Astrocyte (in vitro differentiated cells and primary cell): ENCODE measurements at regions not wholly inside any gene's neighbourhood (a gene's known extent, or its start where the extent isn't known, plus 50 kb on each side); places are given as distances from the start of the nearest gene placed in this dataset.

Experiments used
- DNase-seq: peaks from one replicate; pipeline ENCODE4 v3.0.0-alpha.2; 2010; ENCODE audit warnings: low read depth
- FAIRE-seq: peaks from 2 replicates; lab custom pipeline; 2011; peaks lifted over from hg19 to GRCh38; lab: Jason Lieb, UNC
- H2AFZ ChIP-seq: 2 replicates; pipeline ENCODE4 v1.6.0; 2012; ENCODE audit warnings: low read depth, low read length, inconsistent platforms
- H3K27ac ChIP-seq: 2 replicates; pipeline ENCODE4 v1.5.1; 2011; ENCODE audit warnings: low read depth, low read length, inconsistent platforms
- H3K27me3 ChIP-seq: 2 replicates; pipeline ENCODE4 v1.6.0; 2011; ENCODE audit warnings: low read length, inconsistent platforms; ENCODE audit not compliant: insufficient read depth
- H3K36me3 ChIP-seq: 2 replicates; pipeline ENCODE4 v1.5.1; 2011; ENCODE audit warnings: low read length, inconsistent platforms; ENCODE audit not compliant: insufficient read depth
- H3K4me1 ChIP-seq: 2 replicates; pipeline ENCODE4 v1.5.1; 2011; ENCODE audit warnings: low read length, inconsistent platforms; ENCODE audit not compliant: insufficient read depth
- H3K4me2 ChIP-seq: 2 replicates; pipeline ENCODE4 v1.6.0; 2012; ENCODE audit warnings: low read length, inconsistent platforms
- H3K4me3 ChIP-seq: 2 replicates; pipeline ENCODE4 v1.5.1; 2011; ENCODE audit warnings: low read depth, mild to moderate bottlenecking, low read length, inconsistent platforms; ENCODE audit not compliant: insufficient read depth
- H3K79me2 ChIP-seq: 2 replicates; pipeline ENCODE4 v1.6.0; 2012; ENCODE audit warnings: mild to moderate bottlenecking, low read length, inconsistent platforms; ENCODE audit not compliant: insufficient read depth
- H3K9ac ChIP-seq: 2 replicates; pipeline ENCODE4 v1.6.0; 2012; ENCODE audit warnings: mild to moderate bottlenecking, low read length, inconsistent platforms
- H3K9me3 ChIP-seq: 2 replicates; pipeline ENCODE4 v1.5.1; 2012; ENCODE audit warnings: low read depth, mild to moderate bottlenecking, low read length, inconsistent platforms; ENCODE audit not compliant: insufficient read depth
- H4K20me1 ChIP-seq: 2 replicates; pipeline ENCODE4 v1.6.0; 2012; ENCODE audit warnings: low read length, inconsistent platforms; ENCODE audit not compliant: insufficient read depth
- H3K27ac Mint-ChIP-seq: one replicate; pipeline ENCODE4 v1.8.0; 2021; ENCODE audit warnings: mild to moderate bottlenecking, mixed read lengths; ENCODE audit not compliant: unreplicated experiment
- H3K27me3 Mint-ChIP-seq: one replicate; pipeline ENCODE4 v1.8.0; 2021; ENCODE audit warnings: low read depth, mixed read lengths; ENCODE audit not compliant: unreplicated experiment
- H3K36me3 Mint-ChIP-seq: one replicate; pipeline ENCODE4 v1.8.0; 2021; ENCODE audit warnings: low read depth, mixed read lengths; ENCODE audit not compliant: unreplicated experiment
- H3K4me1 Mint-ChIP-seq: one replicate; pipeline ENCODE4 v1.8.0; 2021; ENCODE audit warnings: low read depth, mixed read lengths; ENCODE audit not compliant: unreplicated experiment
- H3K4me3 Mint-ChIP-seq: one replicate; pipeline ENCODE4 v1.8.0; 2021; ENCODE audit warnings: mild to moderate bottlenecking, moderate library complexity, mixed read lengths; ENCODE audit not compliant: unreplicated experiment
- H3K9me3 Mint-ChIP-seq: one replicate; pipeline ENCODE4 v1.8.0; 2021; ENCODE audit warnings: mild to moderate bottlenecking, mixed read lengths; ENCODE audit not compliant: unreplicated experiment
- EZH2 ChIP-seq: IDR thresholded peaks from 2 replicates; pipeline ENCODE4 v1.6.1; 2012; ENCODE audit warnings: mild to moderate bottlenecking, low read length, inconsistent platforms; ENCODE audit not compliant: insufficient read depth
- TF ChIP-seq, protein P1 (sequence below): IDR thresholded peaks from 2 replicates; pipeline ENCODE4 v1.5.1; 2011; ENCODE audit warnings: low read depth, mild to moderate bottlenecking, inconsistent platforms, low read length, moderate library complexity; ENCODE audit not compliant: insufficient read depth

- H3K4me1 Mint-ChIP-seq, result peaks cover 4% of the 10 kb centered on the region
- peaks cover 20% of the 10 kb centered on the region for H3K9me3 ChIP-seq
- no peaks in the 10 kb centered on the region for H3K36me3 Mint-ChIP-seq
- DNase-seq (no peak), FAIRE-seq (no peak)
- H2AFZ ChIP-seq, result no peak overlapping the region
- H3K9ac ChIP-seq, result no peak overlapping the region
- peaks cover 5% of the 10 kb centered on the region for H3K27me3 Mint-ChIP-seq
- H3K79me2 ChIP-seq, result no peaks in the 10 kb centered on the region
- no peaks in the 10 kb centered on the region for H4K20me1 ChIP-seq
- no peak overlapping the region for H3K4me3 Mint-ChIP-seq
- TF ChIP-seq, protein P1, sequence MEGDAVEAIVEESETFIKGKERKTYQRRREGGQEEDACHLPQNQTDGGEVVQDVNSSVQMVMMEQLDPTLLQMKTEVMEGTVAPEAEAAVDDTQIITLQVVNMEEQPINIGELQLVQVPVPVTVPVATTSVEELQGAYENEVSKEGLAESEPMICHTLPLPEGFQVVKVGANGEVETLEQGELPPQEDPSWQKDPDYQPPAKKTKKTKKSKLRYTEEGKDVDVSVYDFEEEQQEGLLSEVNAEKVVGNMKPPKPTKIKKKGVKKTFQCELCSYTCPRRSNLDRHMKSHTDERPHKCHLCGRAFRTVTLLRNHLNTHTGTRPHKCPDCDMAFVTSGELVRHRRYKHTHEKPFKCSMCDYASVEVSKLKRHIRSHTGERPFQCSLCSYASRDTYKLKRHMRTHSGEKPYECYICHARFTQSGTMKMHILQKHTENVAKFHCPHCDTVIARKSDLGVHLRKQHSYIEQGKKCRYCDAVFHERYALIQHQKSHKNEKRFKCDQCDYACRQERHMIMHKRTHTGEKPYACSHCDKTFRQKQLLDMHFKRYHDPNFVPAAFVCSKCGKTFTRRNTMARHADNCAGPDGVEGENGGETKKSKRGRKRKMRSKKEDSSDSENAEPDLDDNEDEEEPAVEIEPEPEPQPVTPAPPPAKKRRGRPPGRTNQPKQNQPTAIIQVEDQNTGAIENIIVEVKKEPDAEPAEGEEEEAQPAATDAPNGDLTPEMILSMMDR, result no peak
- no peak for TF ChIP-seq EZH2
- no peaks in the 10 kb centered on the region for H3K36me3 ChIP-seq
- H3K4me1 ChIP-seq, result no peaks in the 10 kb centered on the region
- no peak overlapping the region for H3K27ac ChIP-seq
- no peak overlapping the region for H3K27ac Mint-ChIP-seq
- no peak overlapping the region for H3K4me2 ChIP-seq
- peaks cover 8% of the 10 kb centered on the region for H3K9me3 Mint-ChIP-seq
- no peak overlapping the region for H3K4me3 ChIP-seq
- H3K27me3 ChIP-seq, result no peaks in the 10 kb centered on the region
Measured at GRCh38 chr2:238517209-238517608, 90.5 kb downstream of the ASB1 start.

- H3K27ac Mint-ChIP-seq, result no peak overlapping the region
- no peak overlapping the region for H3K4me3 Mint-ChIP-seq
- Histone ChIP-seq H3K27ac (no peak overlapping the region), H3K9me3 (peaks cover 20% of the 10 kb centered on the region), H3K4me3 (no peak overlapping the region), H4K20me1 (no peaks in the 10 kb centered on the region), H3K79me2 (no peaks in the 10 kb centered on the region), H3K36me3 (no peaks in the 10 kb centered on the region), H3K4me1 (no peaks in the 10 kb centered on the region), H3K9ac (no peak overlapping the region), H2AFZ (no peak overlapping the region), H3K4me2 (peak overlapping the region; percentile 28), H3K27me3 (no peaks in the 10 kb centered on the region)
- peaks cover 8% of the 10 kb centered on the region for H3K9me3 Mint-ChIP-seq
- TF ChIP-seq, protein P1, result no peak
- TF ChIP-seq EZH2, result no peak
- peak; percentile 55 for DNase-seq
- no peaks in the 10 kb centered on the region for H3K36me3 Mint-ChIP-seq
- peak; percentile 9 for FAIRE-seq
- H3K4me1 Mint-ChIP-seq, result peaks cover 4% of the 10 kb centered on the region
- peaks cover 10% of the 10 kb centered on the region for H3K27me3 Mint-ChIP-seq
Measured at GRCh38 chr2:238518172-238518820, 91.6 kb downstream of the ASB1 start.

DNA sequence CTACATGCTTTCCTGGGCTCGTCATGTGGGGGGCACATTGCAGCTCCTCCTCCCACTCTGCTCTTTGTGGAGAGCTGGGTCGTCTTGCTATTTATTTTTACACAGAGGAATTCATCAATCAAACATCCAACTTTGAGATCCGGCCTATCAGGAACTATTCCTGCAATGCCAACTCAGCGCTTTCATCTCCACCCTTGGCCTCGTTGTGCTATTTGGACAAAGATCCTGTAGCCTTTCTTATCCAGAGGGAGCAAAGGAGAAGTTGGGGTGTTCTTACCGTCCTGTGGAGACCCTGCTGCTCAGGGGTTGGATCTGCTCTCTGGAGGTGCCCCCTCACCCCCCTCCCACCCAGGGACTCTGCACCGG, 92.1 kb downstream of the ASB1 start:
- Histone ChIP-seq H3K9me3 (peaks cover 20% of the 10 kb centered on the region), H3K27me3 (no peaks in the 10 kb centered on the region), H4K20me1 (no peaks in the 10 kb centered on the region), H2AFZ (no peak overlapping the region), H3K36me3 (no peaks in the 10 kb centered on the region), H3K4me1 (no peaks in the 10 kb centered on the region), H3K4me3 (no peak overlapping the region), H3K27ac (no peak overlapping the region), H3K4me2 (peak overlapping the region; percentile 28), H3K9ac (no peak overlapping the region), H3K79me2 (no peaks in the 10 kb centered on the region)
- no peak overlapping the region for H3K27ac Mint-ChIP-seq
- DNase-seq (no peak), FAIRE-seq (no peak)
- peaks cover 4% of the 10 kb centered on the region for H3K4me1 Mint-ChIP-seq
- H3K9me3 Mint-ChIP-seq, result peaks cover 8% of the 10 kb centered on the region
- no peak overlapping the region for H3K4me3 Mint-ChIP-seq
- peaks cover 7% of the 10 kb centered on the region for H3K27me3 Mint-ChIP-seq
- TF ChIP-seq EZH2, result no peak
- TF ChIP-seq, protein P1, result no peak
- H3K36me3 Mint-ChIP-seq, result no peaks in the 10 kb centered on the region
